ENCODE measurements at regions not wholly inside any gene's neighbourhood (a gene's known extent, or its start where the extent isn't known, plus 50 kb on each side); places are given as distances from the start of the nearest gene placed in this dataset.

DNA sequence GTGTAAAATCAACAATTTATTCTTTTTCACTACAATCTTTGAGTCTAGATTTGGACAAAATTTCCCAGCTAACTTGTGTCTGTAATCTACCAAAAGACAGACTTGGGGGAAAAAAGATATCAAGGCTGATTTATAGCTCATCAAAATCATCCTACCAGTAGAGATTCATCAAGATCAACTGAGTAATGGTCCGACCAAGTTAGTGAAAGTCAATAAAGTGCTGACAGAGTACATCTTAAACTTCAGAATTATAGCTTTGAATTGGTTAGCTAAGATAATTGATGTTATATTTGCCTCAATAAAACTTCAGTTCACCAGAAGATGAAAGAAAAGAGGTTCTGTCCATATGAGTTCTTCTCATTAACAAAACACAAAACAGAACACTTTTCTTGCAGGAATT, 207.1 kb upstream of the KYNU start:
- TF ChIP-seq, protein P1, sequence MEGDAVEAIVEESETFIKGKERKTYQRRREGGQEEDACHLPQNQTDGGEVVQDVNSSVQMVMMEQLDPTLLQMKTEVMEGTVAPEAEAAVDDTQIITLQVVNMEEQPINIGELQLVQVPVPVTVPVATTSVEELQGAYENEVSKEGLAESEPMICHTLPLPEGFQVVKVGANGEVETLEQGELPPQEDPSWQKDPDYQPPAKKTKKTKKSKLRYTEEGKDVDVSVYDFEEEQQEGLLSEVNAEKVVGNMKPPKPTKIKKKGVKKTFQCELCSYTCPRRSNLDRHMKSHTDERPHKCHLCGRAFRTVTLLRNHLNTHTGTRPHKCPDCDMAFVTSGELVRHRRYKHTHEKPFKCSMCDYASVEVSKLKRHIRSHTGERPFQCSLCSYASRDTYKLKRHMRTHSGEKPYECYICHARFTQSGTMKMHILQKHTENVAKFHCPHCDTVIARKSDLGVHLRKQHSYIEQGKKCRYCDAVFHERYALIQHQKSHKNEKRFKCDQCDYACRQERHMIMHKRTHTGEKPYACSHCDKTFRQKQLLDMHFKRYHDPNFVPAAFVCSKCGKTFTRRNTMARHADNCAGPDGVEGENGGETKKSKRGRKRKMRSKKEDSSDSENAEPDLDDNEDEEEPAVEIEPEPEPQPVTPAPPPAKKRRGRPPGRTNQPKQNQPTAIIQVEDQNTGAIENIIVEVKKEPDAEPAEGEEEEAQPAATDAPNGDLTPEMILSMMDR (IDR thresholded peaks at IDR 0.05): no peak
- no peak for TF ChIP-seq TAF1 (IDR thresholded peaks at IDR 0.05; ENCODE audit: borderline replicate concordance, low read depth, low read length)
- TF ChIP-seq RAD21 (IDR thresholded peaks at IDR 0.05; ENCODE audit: low read length): no peak
- TF ChIP-seq, protein P2, sequence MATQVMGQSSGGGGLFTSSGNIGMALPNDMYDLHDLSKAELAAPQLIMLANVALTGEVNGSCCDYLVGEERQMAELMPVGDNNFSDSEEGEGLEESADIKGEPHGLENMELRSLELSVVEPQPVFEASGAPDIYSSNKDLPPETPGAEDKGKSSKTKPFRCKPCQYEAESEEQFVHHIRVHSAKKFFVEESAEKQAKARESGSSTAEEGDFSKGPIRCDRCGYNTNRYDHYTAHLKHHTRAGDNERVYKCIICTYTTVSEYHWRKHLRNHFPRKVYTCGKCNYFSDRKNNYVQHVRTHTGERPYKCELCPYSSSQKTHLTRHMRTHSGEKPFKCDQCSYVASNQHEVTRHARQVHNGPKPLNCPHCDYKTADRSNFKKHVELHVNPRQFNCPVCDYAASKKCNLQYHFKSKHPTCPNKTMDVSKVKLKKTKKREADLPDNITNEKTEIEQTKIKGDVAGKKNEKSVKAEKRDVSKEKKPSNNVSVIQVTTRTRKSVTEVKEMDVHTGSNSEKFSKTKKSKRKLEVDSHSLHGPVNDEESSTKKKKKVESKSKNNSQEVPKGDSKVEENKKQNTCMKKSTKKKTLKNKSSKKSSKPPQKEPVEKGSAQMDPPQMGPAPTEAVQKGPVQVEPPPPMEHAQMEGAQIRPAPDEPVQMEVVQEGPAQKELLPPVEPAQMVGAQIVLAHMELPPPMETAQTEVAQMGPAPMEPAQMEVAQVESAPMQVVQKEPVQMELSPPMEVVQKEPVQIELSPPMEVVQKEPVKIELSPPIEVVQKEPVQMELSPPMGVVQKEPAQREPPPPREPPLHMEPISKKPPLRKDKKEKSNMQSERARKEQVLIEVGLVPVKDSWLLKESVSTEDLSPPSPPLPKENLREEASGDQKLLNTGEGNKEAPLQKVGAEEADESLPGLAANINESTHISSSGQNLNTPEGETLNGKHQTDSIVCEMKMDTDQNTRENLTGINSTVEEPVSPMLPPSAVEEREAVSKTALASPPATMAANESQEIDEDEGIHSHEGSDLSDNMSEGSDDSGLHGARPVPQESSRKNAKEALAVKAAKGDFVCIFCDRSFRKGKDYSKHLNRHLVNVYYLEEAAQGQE (IDR thresholded peaks at IDR 0.05; ENCODE audit: low read depth, low read length): no peak
- TF ChIP-seq GABPA (IDR thresholded peaks at IDR 0.05; ENCODE audit: low read depth): no peak
- TF ChIP-seq MXI1 (IDR thresholded peaks at IDR 0.05; ENCODE audit: low read depth, low read length): no peak
- no peak for TF ChIP-seq NRF1 (IDR thresholded peaks at IDR 0.05; ENCODE audit: low read depth, low read length)
